ENCODE measurements at regions not wholly inside any gene's neighbourhood (a gene's known extent, or its start where the extent isn't known, plus 50 kb on each side); places are given as distances from the start of the nearest gene placed in this dataset.

- no peak for TF ChIP-seq CTCF (IDR thresholded peaks at IDR 0.05)
- no peak for TF ChIP-seq POLR2AphosphoS5 (IDR thresholded peaks at IDR 0.05; ENCODE audit: low read depth, low read length)
- no peak for TF ChIP-seq SIN3A (IDR thresholded peaks at IDR 0.05; ENCODE audit: borderline replicate concordance, insufficient read depth, low read depth, low read length)
- TF ChIP-seq TCF7L2 (IDR thresholded peaks at IDR 0.05; ENCODE audit: low read depth, low read length), result no peak
Measured at GRCh38 chr21:34280959-34281358, 82.8 kb upstream of the KCNE2 start.

All from Panc1 (cell line).